Activated CD8-positive, alpha-beta T cell treated with anti-CD3 and anti-CD28 coated beads for 36 hours (primary cell): ENCODE measurements at regions not wholly inside any gene's neighbourhood (a gene's known extent, or its start where the extent isn't known, plus 50 kb on each side); places are given as distances from the start of the nearest gene placed in this dataset.

Experiments used
- ATAC-seq: fragments of 200-7000 bp; cut with Tn5 transposase; one replicate; pipeline ENCODE4 v1.10.0; 2021; ENCODE audit warnings: mild to moderate bottlenecking, moderate library complexity
- CTCF ChIA-PET: fragments of 350-600 bp; sonication (Branson Sonifier 250); formaldehyde crosslinking; loops from one replicate; lab custom pipeline; 2021; ENCODE audit warnings: antibody characterized with exemption; lab: Charles Lee
- POLR2A ChIA-PET: fragments of 350-600 bp; sonication (Branson Sonifier 250); formaldehyde crosslinking; loops from one replicate; lab custom pipeline; 2021; ENCODE audit warnings: antibody characterized with exemption; lab: Charles Lee
- DNase-seq: peaks from one replicate; pipeline ENCODE4 v3.0.0-alpha.2; 2020
- H3K27ac Mint-ChIP-seq: one replicate; pipeline ENCODE4 v1.8.0; 2021; ENCODE audit warnings: mild to moderate bottlenecking, mixed read lengths
- H3K27me3 Mint-ChIP-seq: one replicate; pipeline ENCODE4 v1.8.0; 2021; ENCODE audit warnings: mixed read lengths
- H3K36me3 Mint-ChIP-seq: one replicate; pipeline ENCODE4 v1.8.0; 2021; ENCODE audit warnings: low read depth, mixed read lengths
- H3K4me1 Mint-ChIP-seq: one replicate; pipeline ENCODE4 v1.8.0; 2021; ENCODE audit warnings: low read depth, mixed read lengths
- H3K4me3 Mint-ChIP-seq: one replicate; pipeline ENCODE4 v1.8.0; 2021; ENCODE audit warnings: mild to moderate bottlenecking, moderate library complexity, mixed read lengths
- H3K9me3 Mint-ChIP-seq: one replicate; pipeline ENCODE4 v1.8.0; 2021; ENCODE audit warnings: mixed read lengths
- CTCF ChIP-seq: fragments of 200-600 bp; IDR thresholded peaks from one replicate; pipeline ENCODE4 v1.8.0; 2022; ENCODE audit warnings: antibody characterized with exemption, mild to moderate bottlenecking
- intact Hi-C: fragments of 100-400 bp; cut with micrococcal nuclease; formaldehyde crosslinking; loops from one replicate; pipeline ENCODE4 v1.10.0; 2022

- Mint-ChIP-seq H3K4me1 (no peaks in the 10 kb centered on the region), H3K27ac (no peak overlapping the region), H3K4me3 (no peak overlapping the region), H3K36me3 (no peaks in the 10 kb centered on the region), H3K9me3 (peaks cover 2% of the 10 kb centered on the region), H3K27me3 (no peaks in the 10 kb centered on the region)
- ChIA-PET CTCF (no interaction called here), POLR2A (no interaction called here)
- intact Hi-C loops = no loop called here
- no peak for TF ChIP-seq CTCF
- DNase-seq (no peak), ATAC-seq (no peak)
Observed at GRCh38 chr4:164405774-164406173, 348.2 kb upstream of the SMIM31 start.

GRCh38 chr4:164408831-164409230, 345.1 kb upstream of the SMIM31 start:
- no peak for TF ChIP-seq CTCF
- CTCF ChIA-PET = no interaction called here
- Mint-ChIP-seq H3K4me1 (no peaks in the 10 kb centered on the region), H3K9me3 (peaks cover under 1% of the 10 kb centered on the region), H3K4me3 (no peak overlapping the region), H3K27me3 (no peaks in the 10 kb centered on the region), H3K36me3 (no peaks in the 10 kb centered on the region), H3K27ac (no peak overlapping the region)
- ATAC-seq (no peak), DNase-seq (no peak)
- intact Hi-C loops = no loop called here
- POLR2A ChIA-PET = no interaction called here

- Mint-ChIP-seq H3K9me3 (no peaks in the 10 kb centered on the region), H3K27me3 (no peaks in the 10 kb centered on the region), H3K27ac (no peak overlapping the region), H3K4me1 (no peaks in the 10 kb centered on the region), H3K4me3 (no peak overlapping the region), H3K36me3 (no peaks in the 10 kb centered on the region)
- intact Hi-C loops = no loop called here
- ChIA-PET POLR2A (no interaction called here), CTCF (no interaction called here)
- DNase-seq = no peak
- TF ChIP-seq CTCF = no peak
- ATAC-seq = no peak
Observed at GRCh38 chr4:164410401-164410800, 343.5 kb upstream of the SMIM31 start.

GRCh38 chr4:164412246-164412645, 341.7 kb upstream of the SMIM31 start:
- intact Hi-C loops = no loop called here
- Mint-ChIP-seq H3K4me1 (no peaks in the 10 kb centered on the region), H3K4me3 (no peak overlapping the region), H3K27me3 (no peaks in the 10 kb centered on the region), H3K27ac (no peak overlapping the region), H3K36me3 (no peaks in the 10 kb centered on the region), H3K9me3 (peaks cover 1% of the 10 kb centered on the region)
- ATAC-seq (no peak), DNase-seq (no peak)
- TF ChIP-seq CTCF = no peak
- CTCF ChIA-PET = no interaction called here
- POLR2A ChIA-PET = no interaction called here

- Mint-ChIP-seq H3K27ac (no peak overlapping the region), H3K27me3 (no peaks in the 10 kb centered on the region), H3K9me3 (peaks cover 1% of the 10 kb centered on the region), H3K4me1 (no peaks in the 10 kb centered on the region), H3K36me3 (no peaks in the 10 kb centered on the region), H3K4me3 (no peak overlapping the region)
- ChIA-PET CTCF (no interaction called here), POLR2A (no interaction called here)
- no peak for TF ChIP-seq CTCF
- ATAC-seq (no peak), DNase-seq (no peak)
- intact Hi-C loops = no loop called here
Observed at GRCh38 chr4:164413743-164414142, 340.2 kb upstream of the SMIM31 start.
